NCI-H748 (cell line): ENCODE measurements at regions not wholly inside any gene's neighbourhood (a gene's known extent, or its start where the extent isn't known, plus 50 kb on each side); places are given as distances from the start of the nearest gene placed in this dataset.
A peak's percentile ranks its signal among the peaks of the same experiment; 100 is the strongest.

ENCODE experiments used
- DNase-seq: peaks from one replicate; lab custom pipeline; 2025; ENCODE audit not compliant: unreplicated experiment; lab: John Stamatoyannopoulos, UW

DNA sequence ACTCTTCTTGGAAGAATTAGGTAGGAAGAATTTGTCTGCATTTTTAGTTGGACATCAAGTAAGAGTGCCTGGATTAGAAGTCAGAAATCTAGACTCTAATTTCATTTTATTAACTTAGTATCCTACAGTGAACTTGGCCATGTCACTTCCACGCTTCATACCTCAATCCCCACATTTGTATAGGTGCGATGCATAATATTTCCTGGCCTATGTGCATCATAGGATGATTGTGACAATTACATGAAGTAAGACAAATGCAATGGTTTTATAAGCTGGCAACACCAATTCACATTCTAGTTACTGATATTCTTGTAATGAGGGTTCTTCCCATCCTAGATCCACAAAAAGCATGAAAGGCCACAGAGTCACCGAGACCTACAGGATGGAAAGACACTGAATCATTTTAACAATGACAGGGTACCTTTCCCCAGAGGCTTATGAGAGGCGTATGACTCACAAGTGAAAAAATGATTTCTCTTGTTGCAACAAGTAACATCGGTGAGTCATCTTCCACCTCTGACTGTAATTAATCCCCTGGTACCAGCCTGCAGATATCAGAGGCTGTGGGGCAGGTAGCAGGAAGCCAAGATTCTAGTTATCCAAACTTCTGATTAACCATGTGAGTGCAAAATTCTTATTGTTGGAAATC lies 56.0 kb upstream of the OR5AK2 start:
- no peak for DNase-seq

- no peak for DNase-seq
Measured at GRCh38 chr11:56923116-56923515, 65.6 kb upstream of the OR5AK2 start.

DNA sequence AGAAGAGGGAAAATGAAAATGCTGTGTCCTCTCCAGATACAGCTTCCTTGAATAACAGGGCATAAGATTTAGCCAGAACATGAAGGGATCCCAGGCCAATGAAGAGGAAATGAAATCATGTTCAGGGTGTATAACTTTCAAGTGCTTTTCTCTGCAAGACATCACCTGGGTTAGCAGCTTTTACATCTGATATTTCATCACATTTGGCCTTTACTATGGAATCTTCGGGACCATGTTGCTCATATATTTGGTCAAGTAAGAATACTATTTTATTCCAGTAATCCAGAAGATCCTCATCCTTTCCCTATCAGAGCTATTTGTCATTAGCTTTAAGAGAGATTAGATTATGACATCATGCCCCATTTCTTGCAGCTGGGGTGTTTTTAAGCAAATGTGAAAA lies 66.3 kb upstream of the OR5AK2 start:
- DNase-seq = no peak

GRCh38 chr11:56917708-56918400 lies 70.9 kb upstream of the OR5AK2 start:
- no peak for DNase-seq

GRCh38 chr11:56916587-56916986 lies 72.1 kb upstream of the OR5AK2 start:
- DNase-seq = no peak

GRCh38 chr11:56916162-56916561 lies 72.6 kb upstream of the OR5AK2 start:
- no peak for DNase-seq

DNA sequence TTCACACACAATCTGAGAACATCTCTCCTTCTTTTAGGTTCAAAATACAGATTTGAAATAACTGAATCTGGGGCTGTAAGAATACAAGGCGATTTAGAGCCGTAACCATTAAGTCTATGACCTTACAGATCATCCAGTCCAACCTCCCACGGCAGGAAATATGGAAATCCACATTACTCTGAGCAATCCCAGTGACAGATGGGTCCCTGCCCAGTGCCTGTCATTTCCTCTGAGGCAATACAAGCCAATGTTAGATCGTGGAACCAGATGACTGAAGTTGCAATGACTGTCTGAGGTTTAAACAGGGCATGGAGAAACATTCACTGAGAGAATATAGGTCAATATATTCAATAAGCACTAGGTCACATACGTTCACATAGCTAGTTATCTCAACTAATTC lies 77.4 kb upstream of the OR5AK2 start:
- DNase-seq = no peak

DNA sequence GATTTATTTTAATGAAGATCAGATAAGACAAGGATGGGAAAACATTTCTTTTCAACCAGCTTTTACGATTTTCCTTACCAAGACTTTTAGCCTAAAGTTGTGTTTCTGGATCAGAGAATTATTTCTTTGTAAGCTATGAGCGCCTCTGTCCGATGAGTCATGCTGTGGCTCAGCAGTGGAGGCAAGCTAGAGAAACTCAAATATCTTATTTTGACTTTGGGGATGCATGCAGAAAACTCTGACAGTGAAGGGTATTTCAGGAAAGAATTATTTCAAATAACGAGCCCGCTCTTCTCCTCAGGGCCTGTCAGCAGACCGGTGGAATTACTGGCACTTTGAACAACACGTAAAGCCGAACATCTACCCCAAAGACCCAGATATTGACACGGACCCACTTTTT lies 77.9 kb upstream of the OR5AK2 start:
- DNase-seq = no peak

DNA sequence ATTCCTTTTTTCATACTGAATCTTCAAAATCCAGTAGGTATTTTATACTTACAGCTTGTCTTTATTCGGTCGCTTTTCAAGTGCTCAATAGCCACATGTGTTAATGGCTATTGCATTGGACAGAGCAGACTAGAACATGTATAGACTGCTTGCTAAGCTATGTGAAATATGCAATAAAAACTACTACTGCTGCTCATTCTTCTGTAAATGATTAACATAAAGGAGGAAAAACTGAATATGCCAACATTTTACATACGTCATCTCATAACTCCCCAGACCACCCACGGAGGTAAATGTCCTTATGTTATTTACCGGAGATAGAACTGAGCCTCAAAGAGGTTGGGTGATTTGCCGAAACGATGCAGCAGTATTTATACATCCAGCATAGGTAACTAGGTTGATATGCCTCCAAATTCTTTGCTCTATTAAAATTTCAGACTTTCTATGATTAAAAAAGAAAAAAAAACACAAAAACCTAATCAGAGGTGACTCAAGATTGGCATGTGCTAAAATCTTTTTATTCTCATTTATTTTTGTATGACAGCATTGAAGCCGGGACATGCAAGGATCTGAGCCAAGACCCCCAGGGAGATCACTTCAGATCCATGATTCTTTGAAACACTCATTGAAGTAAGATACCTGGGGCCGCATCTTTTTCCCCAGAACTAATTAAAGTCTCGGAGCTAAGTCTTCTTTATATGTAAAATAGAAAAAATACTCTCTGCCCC lies 78.5 kb upstream of the OR5AK2 start:
- DNase-seq = no peak

GRCh38 chr11:56909563-56909962 lies 79.2 kb upstream of the OR5AK2 start:
- DNase-seq = no peak

GRCh38 chr11:56909080-56909479 lies 79.6 kb upstream of the OR5AK2 start:
- DNase-seq = no peak

DNA sequence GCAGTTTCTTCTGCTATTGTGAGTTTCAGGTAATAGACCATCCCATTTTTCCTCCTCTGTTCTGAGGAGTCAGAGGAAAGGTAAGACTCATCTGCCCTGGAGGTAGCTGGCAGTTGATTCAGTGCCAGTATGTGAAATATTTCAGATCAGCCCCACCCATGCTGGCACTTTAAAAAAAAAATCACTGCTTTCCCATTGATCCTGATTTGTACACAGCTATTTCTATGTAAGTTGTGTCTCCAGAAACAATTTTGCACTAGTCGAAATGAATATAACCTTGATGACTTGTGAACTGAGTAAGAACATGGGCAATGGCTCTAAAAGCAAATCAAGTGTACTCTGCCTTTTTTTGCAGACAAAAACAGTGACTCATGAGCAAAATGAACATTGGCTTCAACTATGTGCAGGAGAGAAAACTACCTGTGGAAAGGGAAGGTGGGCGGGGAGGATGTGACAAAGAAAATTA lies 82.0 kb upstream of the OR5AK2 start:
- no peak for DNase-seq

DNA sequence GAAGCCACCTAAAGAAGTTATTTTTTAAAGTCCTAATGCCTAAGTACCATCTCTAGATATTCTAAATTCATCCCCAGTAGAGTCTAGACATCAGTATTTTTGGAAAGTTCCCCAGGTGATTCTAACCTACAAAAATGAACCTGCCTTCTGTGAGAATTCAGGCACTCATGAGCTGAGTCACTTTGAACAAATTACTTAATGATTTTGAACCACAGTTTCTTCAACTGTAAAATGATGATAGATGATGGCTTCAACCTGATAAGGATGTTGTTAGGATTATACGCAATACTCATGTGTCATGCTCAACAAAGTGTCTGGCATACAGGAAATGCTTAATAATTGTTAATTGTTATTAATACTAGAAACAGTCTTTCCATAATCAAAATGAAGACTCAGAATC lies 82.8 kb upstream of the OR5AK2 start:
- no peak for DNase-seq

GRCh38 chr11:56905442-56905841 lies 83.3 kb upstream of the OR5AK2 start:
- no peak for DNase-seq

DNA sequence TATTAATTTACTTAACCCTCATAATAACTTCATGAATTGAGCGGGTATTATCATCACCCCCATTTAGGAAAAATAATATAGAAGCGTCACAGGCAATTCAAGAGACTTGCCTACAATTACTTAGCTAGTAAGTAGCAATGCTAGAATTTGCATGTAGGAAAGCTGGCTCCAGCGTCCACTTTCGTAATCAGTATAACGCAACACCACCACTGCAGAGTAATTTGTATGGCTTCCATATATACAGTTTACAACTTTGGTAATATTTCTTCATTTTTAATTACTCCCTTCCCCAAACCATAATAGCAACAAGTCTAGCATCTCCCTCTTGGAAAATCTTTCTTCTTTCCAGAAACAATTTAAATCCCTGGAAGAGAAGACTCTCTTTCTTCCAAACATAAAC lies 89.9 kb upstream of the OR5AK2 start:
- no peak for DNase-seq

DNA sequence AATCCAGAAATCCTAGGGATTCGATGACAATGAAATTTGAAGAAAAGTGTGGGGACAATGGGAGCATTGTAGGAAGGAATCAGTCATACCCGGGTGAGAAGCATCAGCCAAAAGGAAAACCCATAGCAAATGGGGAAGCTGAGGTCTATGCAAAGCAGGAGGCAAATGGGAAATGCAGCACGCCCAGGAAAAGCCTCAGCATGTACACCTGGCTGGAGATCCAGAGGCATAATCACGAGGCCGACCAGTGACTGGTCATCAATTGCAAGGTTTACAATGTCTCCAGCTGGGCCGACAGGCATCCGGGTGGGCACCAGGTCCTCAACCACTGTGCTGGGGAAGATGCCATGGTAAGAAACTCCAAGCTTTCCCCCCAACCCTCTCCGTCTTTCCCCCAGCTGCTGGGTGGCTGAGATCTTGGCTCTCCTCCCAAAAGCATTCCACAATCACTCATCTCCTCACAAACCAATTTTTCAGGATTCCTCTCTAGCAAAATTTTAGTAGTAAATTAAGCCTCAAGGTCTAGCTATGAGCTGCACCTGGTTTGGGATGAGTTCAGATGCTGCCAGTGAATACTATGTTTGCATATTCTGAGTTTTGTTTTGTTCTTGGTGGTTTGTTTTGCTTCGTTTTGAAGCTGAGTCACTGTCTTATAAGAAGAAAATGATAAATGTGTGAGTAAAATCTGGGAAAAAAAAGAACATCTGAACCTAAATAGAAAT lies 98.0 kb upstream of the OR5AK2 start:
- no peak for DNase-seq

DNA sequence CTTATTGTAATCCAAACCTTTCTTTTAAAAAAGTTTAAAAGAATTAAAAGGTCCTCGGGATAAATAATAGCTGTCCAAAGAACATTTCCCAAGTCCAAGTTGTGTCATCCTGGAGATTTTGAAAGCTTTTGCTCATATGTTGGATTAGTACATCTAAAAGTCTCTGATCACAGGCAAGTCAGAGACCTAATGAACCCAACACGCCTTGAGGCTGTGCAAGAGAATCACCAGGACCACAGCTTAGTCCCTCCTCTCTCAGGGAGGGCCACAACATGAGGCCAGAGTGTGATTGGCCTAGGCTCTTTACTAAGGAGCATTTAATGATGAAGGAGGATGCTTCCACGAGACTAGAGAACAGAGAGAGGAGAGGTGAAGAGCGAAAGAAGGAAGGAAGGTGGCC lies 98.7 kb upstream of the OR5AK2 start:
- no peak for DNase-seq

DNA sequence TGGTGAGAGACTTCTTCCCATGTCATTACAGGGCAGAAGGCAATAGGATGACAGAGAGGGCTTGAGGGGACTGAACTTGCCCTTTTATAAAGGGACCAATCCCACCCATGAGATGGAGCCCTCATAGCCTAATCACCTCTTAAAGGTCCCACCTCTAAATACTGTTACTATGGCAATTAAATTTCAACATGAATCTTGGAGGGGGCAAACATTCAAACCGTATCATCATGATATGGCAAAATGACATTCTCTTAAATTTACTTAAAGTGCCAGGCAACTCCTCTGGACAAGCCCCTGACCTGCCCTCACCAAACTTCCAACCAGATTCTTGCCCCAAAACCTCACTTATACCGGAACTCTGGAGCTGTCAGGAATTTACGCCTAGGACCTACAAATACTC lies 100.8 kb upstream of the OR5AK2 start:
- DNase-seq = no peak

- no peak for DNase-seq
Measured at GRCh38 chr11:56886455-56886854, 102.3 kb upstream of the OR5AK2 start.

- DNase-seq = no peak
Measured at GRCh38 chr11:56885854-56886253, 102.9 kb upstream of the OR5AK2 start.

GRCh38 chr11:56885177-56885576 lies 103.5 kb upstream of the OR5AK2 start:
- peak; percentile 98 for DNase-seq
